Esophagus (tissue), 2 donors: ENCODE measurements at regions not wholly inside any gene's neighbourhood (a gene's known extent, or its start where the extent isn't known, plus 50 kb on each side); places are given as distances from the start of the nearest gene placed in this dataset.

Experiments
- H3K27ac ChIP-seq, 2 donors: one replicate each; pipeline ENCODE4 v1.5.1; 2013; ENCODE audit warnings: low read depth in 2 of 2, mild to moderate bottlenecking in 2 of 2, inconsistent platforms in 1 of 2, low read length in 1 of 2, moderate library complexity in 1 of 2
- H3K27me3 ChIP-seq, 2 donors: one replicate each; pipeline ENCODE4 v1.6.1; 2013; ENCODE audit warnings: low read length in 2 of 2, control low read depth in 1 of 2, mild to moderate bottlenecking in 1 of 2; ENCODE audit not compliant: insufficient read depth in 2 of 2, control insufficient read depth in 1 of 2
- H3K36me3 ChIP-seq, 2 donors: one replicate each; pipeline ENCODE4 v1.6.1; 2013; ENCODE audit warnings: low read length in 1 of 2; ENCODE audit not compliant: control insufficient read depth in 2 of 2, insufficient read depth in 2 of 2
- H3K4me1 ChIP-seq, 2 donors: one replicate each; pipeline ENCODE4 v1.6.1; 2013; ENCODE audit warnings: low read length in 1 of 2; ENCODE audit not compliant: control insufficient read depth in 2 of 2, insufficient read depth in 2 of 2
- H3K4me3 ChIP-seq, 2 donors: one replicate each; pipeline ENCODE4 v1.5.1; 2013; ENCODE audit warnings: low read length in 2 of 2, mild to moderate bottlenecking in 2 of 2, low read depth in 1 of 2, moderate library complexity in 1 of 2
- H3K9me3 ChIP-seq, 2 donors: one replicate each; pipeline ENCODE4 v1.6.1; 2013; ENCODE audit warnings: mild to moderate bottlenecking in 2 of 2, low read depth in 1 of 2, low read length in 1 of 2, moderate library complexity in 1 of 2; ENCODE audit not compliant: control insufficient read depth in 2 of 2, insufficient read depth in 1 of 2
- WGBS, 2 donors: extraction: QIAGEN DNeasy Blood & Tissue Kit; methylation state at CpG; one replicate each; pipeline ENCODE4 v1.1.7; 2013; 5-methylcytosine and 5-hydroxymethylcytosine counted together
- donor health status: healthy with polysubstance abuse.
- donor health status: Bipolar disorder and iron deficiency.

GRCh38 chr9:73799446-73799845 is 647.8 kb downstream of the ANXA1 start:
- no peak overlapping the region for H3K27ac ChIP-seq
- no peaks in the 10 kb centered on the region for H3K36me3 ChIP-seq
- no peak overlapping the region for H3K4me3 ChIP-seq
- no peaks in the 10 kb centered on the region for H3K9me3 ChIP-seq
- no peaks in the 10 kb centered on the region for H3K4me1 ChIP-seq
- no peaks in the 10 kb centered on the region for H3K27me3 ChIP-seq

- no peak overlapping the region for H3K27ac ChIP-seq
- no peaks in the 10 kb centered on the region for H3K9me3 ChIP-seq
- no peaks in the 10 kb centered on the region for H3K27me3 ChIP-seq
- 55 to 65% methylated on average over 2 of the region's 2 CpGs for WGBS, 2 donors
- H3K36me3 ChIP-seq: no peaks in the 10 kb centered on the region
- H3K4me1 ChIP-seq: no peaks in the 10 kb centered on the region
- H3K4me3 ChIP-seq: no peak overlapping the region
These were observed 653.4 kb downstream of the ANXA1 start for GRCh38 chr9:73805111-73805510.

- WGBS, 2 donors: 62 to 69% methylated on average over 1 of the region's 1 CpG
- Histone ChIP-seq H3K27me3 (no peaks in the 10 kb centered on the region), H3K36me3 (no peaks in the 10 kb centered on the region), H3K9me3 (no peaks in the 10 kb centered on the region), H3K4me1 (no peaks in the 10 kb centered on the region), H3K27ac (no peak overlapping the region), H3K4me3 (no peak overlapping the region)
These were observed 654.3 kb downstream of the ANXA1 start for GRCh38 chr9:73805853-73806458.

- H3K27ac ChIP-seq: no peak overlapping the region
- H3K4me1 ChIP-seq: no peaks in the 10 kb centered on the region
- no peak overlapping the region for H3K4me3 ChIP-seq
- WGBS, 2 donors: 71 to 76% methylated on average over 2 of the region's 2 CpGs
- no peaks in the 10 kb centered on the region for H3K9me3 ChIP-seq
- H3K27me3 ChIP-seq: no peaks in the 10 kb centered on the region
- H3K36me3 ChIP-seq: no peaks in the 10 kb centered on the region
These were observed 655.2 kb downstream of the ANXA1 start for GRCh38 chr9:73806876-73807275.

- H3K27me3 ChIP-seq: no peaks in the 10 kb centered on the region
- H3K4me3 ChIP-seq: no peak overlapping the region
- 77 to 84% methylated on average over 1 of the region's 1 CpG for WGBS, 2 donors
- no peak overlapping the region for H3K27ac ChIP-seq
- H3K4me1 ChIP-seq: no peaks in the 10 kb centered on the region
- no peaks in the 10 kb centered on the region for H3K36me3 ChIP-seq
- H3K9me3 ChIP-seq: no peaks in the 10 kb centered on the region
These were observed 656.3 kb downstream of the ANXA1 start for GRCh38 chr9:73807952-73808351.

- Histone ChIP-seq H3K27me3 (no peaks in the 10 kb centered on the region), H3K36me3 (no peaks in the 10 kb centered on the region), H3K27ac (no peak overlapping the region), H3K4me3 (no peak overlapping the region), H3K9me3 (no peaks in the 10 kb centered on the region), H3K4me1 (no peaks in the 10 kb centered on the region)
- WGBS, 2 donors: 53 to 57% methylated on average over 3 of the region's 3 CpGs
These were observed 659.0 kb downstream of the ANXA1 start for GRCh38 chr9:73810585-73811215.

- no peaks in the 10 kb centered on the region for H3K4me1 ChIP-seq
- no peaks in the 10 kb centered on the region for H3K9me3 ChIP-seq
- no peak overlapping the region for H3K27ac ChIP-seq
- 68 to 70% methylated on average over 2 of the region's 2 CpGs for WGBS, 2 donors
- H3K4me3 ChIP-seq: no peak overlapping the region
- H3K27me3 ChIP-seq: no peaks in the 10 kb centered on the region
- no peaks in the 10 kb centered on the region for H3K36me3 ChIP-seq
These were observed 661.9 kb downstream of the ANXA1 start for GRCh38 chr9:73813546-73813945.

GRCh38 chr9:73816905-73817304 is 665.2 kb downstream of the ANXA1 start:
- Histone ChIP-seq H3K4me3 (no peak overlapping the region), H3K4me1 (no peaks in the 10 kb centered on the region), H3K27ac (no peak overlapping the region), H3K9me3 (no peaks in the 10 kb centered on the region), H3K27me3 (no peaks in the 10 kb centered on the region), H3K36me3 (no peaks in the 10 kb centered on the region)
- WGBS, 2 donors: 45 to 50% methylated on average over 12 of the region's 12 CpGs

GRCh38 chr9:73824671-73825070 is 672.5 kb upstream of the RORB start:
- Histone ChIP-seq H3K36me3 (no peaks in the 10 kb centered on the region), H3K9me3 (no peaks in the 10 kb centered on the region), H3K27ac (no peak overlapping the region), H3K4me1 (no peaks in the 10 kb centered on the region), H3K27me3 (no peaks in the 10 kb centered on the region), H3K4me3 (no peak overlapping the region)
- 78 to 82% methylated on average over 1 of the region's 1 CpG for WGBS, 2 donors

- Histone ChIP-seq H3K4me1 (no peaks in the 10 kb centered on the region), H3K4me3 (no peak overlapping the region), H3K36me3 (no peaks in the 10 kb centered on the region), H3K27ac (no peak overlapping the region), H3K9me3 (no peaks in the 10 kb centered on the region), H3K27me3 (no peaks in the 10 kb centered on the region)
These were observed 658.3 kb upstream of the RORB start for GRCh38 chr9:73838871-73839270.
